T-helper 1 cell treated with Interleukin-12 subunit alpha and Interleukin-12 subunit beta and Interleukin-4 antibody, amounts not matched to agents 30 ng/mL and 1 ng/mL, for 36 hours (primary cell): ENCODE measurements at regions not wholly inside any gene's neighbourhood (a gene's known extent, or its start where the extent isn't known, plus 50 kb on each side); places are given as distances from the start of the nearest gene placed in this dataset.
"Not testable (repeated sequence)": the region's sequence is repeated elsewhere in the genome, so short reads cannot be mapped to it uniquely, and the experiment has no call there.

Experiments
- intact Hi-C: fragments of 100-400 bp; cut with micrococcal nuclease; formaldehyde crosslinking; loops from one replicate; pipeline ENCODE4 v1.15.1; 2024

- intact Hi-C loops = no loop called here
Observed at GRCh38 chr3:74921676-74922075, 307.2 kb upstream of the CNTN3 start.

DNA sequence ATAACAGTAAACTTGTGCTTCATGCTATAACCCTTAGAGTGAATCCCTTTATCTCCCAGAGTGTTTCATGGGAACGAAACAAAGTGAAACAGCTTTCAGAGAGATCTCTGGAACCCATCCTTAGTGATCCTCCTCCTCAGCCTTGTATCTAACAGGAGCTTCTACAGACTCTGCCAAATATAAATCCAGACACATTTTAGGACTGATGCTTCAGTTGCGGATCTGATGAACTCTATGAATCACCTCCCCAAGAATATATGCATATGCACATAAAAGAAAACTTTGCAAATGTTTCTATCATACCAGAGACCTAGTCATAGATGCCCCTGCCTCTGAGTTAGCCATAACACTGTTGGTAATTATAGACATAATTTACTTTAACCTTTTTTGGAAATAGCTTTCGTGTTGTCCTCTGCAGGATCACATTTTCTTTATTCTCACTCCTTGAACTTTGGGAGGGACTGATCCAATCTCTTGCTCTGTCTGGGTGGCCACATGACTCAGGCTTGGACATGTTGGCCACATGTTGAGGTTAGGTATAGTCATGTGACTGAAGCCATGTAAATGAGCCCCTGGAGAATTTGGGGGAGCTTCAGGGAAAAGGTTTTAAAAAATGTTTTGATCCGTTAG, 306.4 kb upstream of the CNTN3 start:
- intact Hi-C loops = no loop called here

GRCh38 chr3:74916696-74917095, 302.2 kb upstream of the CNTN3 start:
- intact Hi-C loops = no loop called here

DNA sequence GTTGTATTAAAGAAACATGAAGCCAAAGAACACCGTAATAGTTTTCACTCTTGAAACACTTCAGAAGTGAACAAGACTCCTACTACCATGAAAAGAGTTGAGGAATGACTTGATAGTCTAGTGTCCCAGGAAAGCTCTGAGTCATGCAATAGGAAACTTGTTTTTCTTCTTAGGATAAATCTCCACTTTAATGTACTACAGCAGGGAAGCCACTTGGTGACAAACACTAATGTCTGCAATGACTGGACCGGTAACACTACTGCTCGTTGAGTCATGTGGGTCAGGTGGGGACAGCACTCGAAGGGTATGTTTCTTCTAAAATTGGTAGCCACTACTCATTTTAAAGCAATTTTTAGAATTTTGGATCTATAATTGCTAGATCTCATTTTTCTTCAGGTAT, 291.7 kb upstream of the CNTN3 start:
- intact Hi-C loops = no loop called here

DNA sequence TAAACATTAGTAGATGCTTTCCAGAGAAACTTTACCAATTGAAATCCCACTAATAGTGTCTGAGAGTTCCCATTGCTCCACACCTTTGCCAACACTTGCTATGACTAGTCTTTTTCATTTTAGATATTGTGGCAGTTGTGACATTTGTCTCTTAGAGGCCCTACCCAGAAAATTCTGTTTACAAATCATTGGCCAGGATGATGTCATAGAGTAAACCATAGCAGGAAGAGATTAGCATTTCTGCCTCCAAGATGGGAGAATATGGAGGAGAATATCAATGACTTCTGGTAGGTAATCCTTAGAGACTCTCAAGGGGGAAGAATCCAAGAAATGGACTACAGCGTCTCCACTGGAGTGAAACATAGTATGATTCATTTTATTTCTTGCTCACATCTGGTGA, 291.0 kb upstream of the CNTN3 start:
- intact Hi-C loops = no loop called here

DNA sequence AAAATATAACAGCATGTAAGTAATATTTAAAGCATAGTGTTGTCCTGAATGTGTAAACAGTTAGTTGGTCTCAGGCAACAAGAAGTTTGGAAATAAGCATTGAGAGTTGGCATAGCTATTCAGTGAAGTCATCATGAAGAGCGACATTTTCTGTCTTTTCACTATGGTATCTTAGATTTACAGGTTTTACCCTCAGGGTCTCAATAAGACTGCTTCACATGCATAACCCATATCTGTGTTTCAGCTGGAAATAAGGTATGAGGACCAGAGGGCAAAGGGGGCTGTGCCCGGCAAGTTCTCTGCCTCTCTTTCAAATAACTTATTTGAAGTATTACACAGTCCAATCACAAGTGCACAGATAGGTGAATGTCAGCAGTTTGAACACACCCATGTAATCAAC, 290.2 kb upstream of the CNTN3 start:
- intact Hi-C loops = no loop called here

DNA sequence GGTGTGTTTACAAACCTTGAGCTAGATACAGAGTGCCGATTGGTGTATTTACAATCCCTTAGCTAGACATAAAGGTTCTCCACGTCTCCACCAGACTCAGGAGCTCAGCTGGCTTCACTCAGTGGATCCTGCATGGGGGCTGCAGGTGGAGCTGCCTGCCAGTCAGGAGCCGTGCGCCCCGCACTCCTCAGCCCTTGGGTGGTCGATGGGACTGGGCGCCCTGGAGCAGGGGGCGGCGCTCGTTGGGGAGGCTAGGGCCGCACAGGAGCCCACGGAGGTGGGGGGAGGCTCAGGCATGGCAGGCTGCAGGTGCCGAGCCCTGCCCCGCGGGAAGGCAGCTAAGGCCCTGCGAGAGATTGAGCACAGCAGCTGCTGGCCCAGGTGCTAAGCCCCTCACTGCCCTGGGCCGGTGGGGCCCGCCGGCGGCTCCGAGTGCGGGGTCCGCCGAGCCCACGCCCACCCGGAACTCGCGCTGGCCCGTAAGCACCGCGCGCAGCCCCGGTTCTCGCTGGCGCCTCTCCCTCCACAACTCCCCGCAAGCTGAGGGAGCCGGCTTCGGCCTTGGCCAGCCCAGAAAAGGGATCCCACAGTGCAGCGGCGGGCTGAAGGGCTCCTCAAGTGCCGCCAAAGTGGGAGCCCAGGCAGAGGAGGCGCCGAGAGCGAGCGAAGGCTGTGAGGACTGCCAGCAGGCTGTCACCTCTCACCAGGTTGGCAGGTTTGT, 285.5 kb upstream of the CNTN3 start:
- intact Hi-C loops = not testable (repeated sequence)

DNA sequence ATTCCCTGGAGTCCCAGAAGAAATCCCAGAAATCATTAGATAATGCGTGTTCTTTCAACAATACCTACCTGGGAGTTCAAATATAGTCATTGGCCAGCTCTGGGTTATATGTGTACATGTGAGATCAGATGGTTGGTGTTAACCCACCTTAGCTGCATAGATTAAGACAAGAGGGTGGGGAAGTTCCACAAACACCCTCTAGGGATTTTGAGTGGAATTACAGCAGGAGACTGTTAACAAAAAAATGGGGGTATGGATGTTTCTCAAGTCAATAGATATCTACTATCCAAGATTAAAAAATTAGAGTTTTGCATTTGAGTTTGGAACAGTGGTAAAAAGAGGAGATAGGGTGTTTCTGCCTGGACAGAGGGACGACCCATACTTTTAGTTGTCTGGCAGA, 282.5 kb upstream of the CNTN3 start:
- intact Hi-C loops = no loop called here

DNA sequence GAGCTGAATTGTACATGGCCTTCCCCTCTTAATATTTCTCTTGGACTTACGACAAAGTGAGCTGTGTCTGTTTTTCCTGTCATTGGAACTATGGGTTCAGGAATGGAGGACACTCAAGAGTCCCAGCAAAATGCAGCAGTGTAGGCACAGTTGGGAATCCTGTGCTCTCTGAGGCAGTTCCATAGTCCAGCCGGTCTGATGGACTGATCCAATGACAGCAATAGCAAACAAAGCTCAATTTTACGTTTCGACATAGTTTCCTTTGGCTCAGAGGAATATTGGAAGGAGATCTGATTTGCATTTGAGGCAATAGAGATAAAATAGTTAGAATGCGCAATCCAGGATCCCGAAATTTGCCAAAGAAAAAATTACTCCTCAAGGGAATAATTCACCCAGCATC, 276.9 kb upstream of the CNTN3 start:
- intact Hi-C loops = no loop called here

- intact Hi-C loops = no loop called here
Observed at GRCh38 chr3:74883690-74884089, 269.2 kb upstream of the CNTN3 start.

DNA sequence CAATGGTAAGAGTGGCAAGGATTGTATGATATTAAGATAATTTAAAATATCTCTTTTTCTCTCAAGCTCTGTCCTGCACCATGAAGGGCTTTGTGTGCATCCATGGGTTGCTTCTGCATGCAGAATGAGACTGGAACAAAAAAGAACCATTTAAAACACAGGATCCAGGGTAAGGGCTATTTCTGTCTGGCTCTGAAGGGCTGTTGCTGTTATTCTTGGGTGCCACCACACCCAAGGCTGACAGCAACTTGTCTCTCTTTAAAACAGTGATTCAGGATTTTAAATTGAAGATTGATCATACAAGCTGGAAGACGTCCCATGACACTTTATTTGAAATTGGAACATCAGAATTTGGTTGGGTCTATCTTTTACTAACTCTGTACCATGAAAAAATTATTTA, 268.8 kb upstream of the CNTN3 start:
- intact Hi-C loops = no loop called here

GRCh38 chr3:74880237-74880636, 265.8 kb upstream of the CNTN3 start:
- intact Hi-C loops = no loop called here

- intact Hi-C loops = loop anchor here (10.0 kb wide), 1 partner anchor 52 kb away; no protein-coding TSS in a partner anchor
Observed at GRCh38 chr3:74866357-74867030, 252.0 kb upstream of the CNTN3 start.

DNA sequence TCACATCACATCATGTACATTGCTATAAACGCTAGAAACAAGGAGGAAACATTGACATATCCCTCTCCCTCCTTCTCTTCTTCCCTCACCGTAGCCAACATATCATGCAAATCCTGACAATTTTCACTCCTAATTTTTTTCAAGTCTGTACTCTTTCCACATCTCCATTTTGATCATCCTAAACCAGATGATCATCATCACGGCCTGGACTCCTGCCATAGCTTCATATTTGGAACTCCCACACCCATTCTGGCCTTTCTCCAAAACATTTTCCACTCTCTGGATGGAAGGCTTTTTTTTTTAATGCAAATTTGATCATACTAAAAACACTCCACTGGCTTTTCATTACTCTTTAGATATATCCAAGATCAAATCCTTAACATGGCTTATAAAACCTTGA, 248.0 kb upstream of the CNTN3 start:
- intact Hi-C loops = loop anchor here (10.0 kb wide), 1 partner anchor 48 kb away; no protein-coding TSS in a partner anchor

DNA sequence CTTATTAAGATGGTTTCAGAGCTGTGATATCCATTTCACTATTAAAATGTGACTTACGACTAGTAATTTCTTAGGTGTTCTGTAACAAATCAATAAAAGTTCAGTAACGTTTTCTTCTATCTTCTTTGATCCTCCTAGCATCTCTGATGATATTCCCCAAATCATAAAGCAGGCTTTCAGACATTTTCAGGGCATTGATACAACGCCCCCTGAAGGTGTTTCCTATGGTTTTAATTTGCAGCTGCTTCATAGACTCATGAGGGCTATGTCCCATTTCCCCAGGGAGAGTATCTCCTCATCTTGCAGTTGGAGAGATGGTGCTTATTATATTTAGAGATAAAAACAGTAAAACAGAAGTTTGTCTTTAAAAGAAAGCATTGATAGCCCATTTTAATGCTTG, 246.8 kb upstream of the CNTN3 start:
- intact Hi-C loops = loop anchor here (10.0 kb wide), 1 partner anchor 46 kb away; no protein-coding TSS in a partner anchor

- intact Hi-C loops = no loop called here
Observed at GRCh38 chr3:74858086-74858485, 243.6 kb upstream of the CNTN3 start.

DNA sequence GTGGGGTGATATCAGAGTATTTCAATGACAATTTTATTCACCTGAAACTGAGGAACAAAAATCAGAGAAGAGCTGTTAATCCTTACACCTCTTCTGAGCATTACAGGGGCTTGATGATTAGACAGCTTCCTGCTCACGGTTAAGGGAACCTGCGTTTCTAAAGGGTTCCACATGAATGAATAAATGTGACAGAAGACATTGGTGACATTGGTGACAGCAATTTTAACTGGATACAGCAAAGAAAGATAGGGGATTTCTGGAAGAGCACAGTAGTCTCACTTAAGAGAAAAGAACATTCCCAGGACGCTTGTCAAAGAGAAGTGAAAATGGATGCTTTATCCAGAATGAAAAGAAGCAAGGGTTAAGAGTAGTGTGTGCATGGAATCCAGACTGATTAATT, 235.9 kb upstream of the CNTN3 start:
- intact Hi-C loops = no loop called here

DNA sequence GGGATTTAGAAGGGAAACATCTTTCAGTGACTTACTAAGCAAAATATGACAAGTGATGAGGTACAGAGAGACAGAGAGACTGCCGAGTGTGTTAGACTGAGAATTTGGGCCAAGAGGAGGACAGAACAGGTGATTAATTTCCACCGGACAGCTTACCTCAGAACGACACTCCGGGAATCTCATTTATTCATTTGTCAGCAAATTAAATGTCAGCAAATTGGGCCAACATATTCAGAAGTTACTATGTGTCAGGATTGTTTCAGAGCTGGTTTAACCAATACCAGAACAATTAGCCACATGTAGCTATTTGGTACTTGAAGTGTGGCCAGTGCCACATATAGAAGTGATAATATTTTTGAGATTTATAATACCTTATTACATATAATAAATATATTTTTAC, 232.6 kb upstream of the CNTN3 start:
- intact Hi-C loops = no loop called here

GRCh38 chr3:74845081-74845480, 230.6 kb upstream of the CNTN3 start:
- intact Hi-C loops = no loop called here

DNA sequence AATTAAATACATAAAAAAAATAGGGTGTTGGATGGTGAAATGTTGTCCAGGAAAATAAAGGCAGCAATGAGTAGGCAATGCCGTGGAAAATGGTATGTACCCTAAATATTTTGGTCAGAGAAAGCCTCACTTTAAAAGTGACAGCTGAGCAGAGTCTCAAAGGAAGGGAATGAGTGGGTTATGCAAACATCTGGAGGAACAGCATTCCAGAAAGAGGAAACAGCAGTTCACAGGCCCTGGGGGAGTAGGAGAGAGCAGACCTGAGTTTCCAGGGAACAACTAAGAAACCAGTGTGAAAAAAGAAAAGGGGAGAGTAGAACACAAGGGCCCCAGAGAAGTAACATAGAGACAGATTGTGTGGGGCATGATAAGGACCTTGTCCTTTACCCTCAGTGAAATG, 230.0 kb upstream of the CNTN3 start:
- intact Hi-C loops = no loop called here

DNA sequence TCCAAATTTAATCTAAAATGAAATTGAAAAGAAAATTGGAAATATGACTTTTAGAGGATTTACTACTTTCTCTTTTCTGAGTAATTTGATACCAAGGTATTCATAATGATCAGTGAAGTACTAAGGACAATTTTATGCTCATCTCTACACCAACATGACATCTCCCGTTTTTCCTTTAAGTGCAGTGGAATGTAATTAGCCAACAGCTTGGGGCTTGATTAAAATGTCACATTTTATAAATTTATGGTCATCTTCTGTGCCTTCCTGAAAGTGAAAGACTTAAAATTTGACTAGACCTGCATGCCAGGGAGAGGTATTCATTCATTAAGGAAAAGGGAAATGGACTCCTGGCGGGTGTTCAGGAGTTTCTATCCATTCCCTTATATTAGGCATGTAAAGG, 228.2 kb upstream of the CNTN3 start:
- intact Hi-C loops = no loop called here

- intact Hi-C loops = no loop called here
Observed at GRCh38 chr3:74842141-74842540, 227.7 kb upstream of the CNTN3 start.

DNA sequence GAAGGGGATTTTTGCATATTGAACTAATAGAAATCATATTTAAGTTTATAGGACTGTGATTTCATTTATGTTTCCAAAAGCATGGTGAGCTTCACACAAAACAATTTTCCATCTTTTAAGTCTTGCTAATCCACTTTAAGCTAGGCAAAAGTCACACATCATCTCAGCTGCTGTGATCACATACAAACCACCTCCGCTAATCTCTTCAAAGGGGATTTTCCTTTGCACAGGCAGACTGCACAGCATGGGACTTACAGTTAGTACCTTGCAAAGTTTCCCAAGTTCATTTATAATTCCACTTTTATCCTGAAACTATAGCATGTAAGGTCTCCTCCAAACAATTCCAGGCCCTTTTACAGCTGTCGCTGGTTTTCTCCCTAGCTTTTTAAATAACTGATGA, 225.1 kb upstream of the CNTN3 start:
- intact Hi-C loops = no loop called here
